C4-2B (cell line): ENCODE measurements at regions not wholly inside any gene's neighbourhood (a gene's known extent, or its start where the extent isn't known, plus 50 kb on each side); places are given as distances from the start of the nearest gene placed in this dataset.

Experiments
- CTCF ChIP-seq: fragments of 450-650 bp; conservative IDR thresholded peaks from 2 replicates; pipeline ENCODE4 v1.5.1; 2017; ENCODE audit warnings: mild to moderate bottlenecking
- ZFX ChIP-seq: fragments of 450-650 bp; IDR thresholded peaks from 2 replicates; pipeline ENCODE4 v1.6.1; 2017

DNA sequence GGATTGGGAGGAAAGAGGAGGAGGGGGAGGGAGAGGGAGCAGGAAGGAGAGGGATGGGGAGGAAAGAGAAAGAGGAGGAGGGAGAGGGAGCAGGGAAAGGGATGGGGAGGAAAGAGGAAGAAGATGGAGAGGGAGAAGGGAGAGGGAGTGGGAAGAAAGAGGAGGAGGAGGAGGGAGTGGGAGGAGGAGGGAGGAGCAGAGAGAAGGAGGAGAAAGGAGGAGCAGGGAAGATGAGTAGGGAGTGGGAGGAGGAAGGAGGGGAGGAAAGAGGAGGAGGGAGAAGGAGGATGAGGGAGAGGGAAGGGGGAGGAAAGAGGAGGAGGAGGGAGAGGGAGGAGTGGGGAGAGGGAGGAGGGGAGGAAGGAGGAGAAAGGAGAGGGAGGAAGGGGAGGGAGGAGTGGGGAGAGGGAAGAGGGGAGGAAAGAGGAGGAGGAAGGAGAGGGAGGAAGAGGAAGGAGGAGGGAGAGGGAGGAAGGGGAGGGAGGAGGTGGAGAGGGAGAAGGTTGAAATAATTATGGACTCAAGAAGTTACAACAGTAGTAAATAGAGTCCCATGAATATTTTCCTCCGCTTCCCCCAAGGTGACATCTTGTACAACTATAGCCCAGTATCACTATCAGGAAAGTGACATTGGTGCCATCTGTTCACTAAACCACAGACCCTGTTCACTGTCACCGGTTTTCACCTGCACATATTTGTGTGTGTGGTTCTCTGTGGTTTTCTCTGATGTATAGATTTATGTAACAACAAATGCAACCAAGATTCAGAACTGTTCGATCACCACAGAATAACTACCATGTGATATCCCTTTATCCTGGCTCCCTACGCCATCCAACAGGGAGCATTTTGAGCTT lies 325.3 kb upstream of the EEF2KMT start:
- TF ChIP-seq CTCF: no peak
- TF ChIP-seq ZFX: no peak
